BLaER1 (cell line): ENCODE measurements at regions not wholly inside any gene's neighbourhood (a gene's known extent, or its start where the extent isn't known, plus 50 kb on each side); places are given as distances from the start of the nearest gene placed in this dataset.

ENCODE experiments used
- H3K27ac ChIP-seq: shearing (Covaris generic); formaldehyde crosslinking; 2 replicates; pipeline ENCODE4 v1.8.1; 2022
- H3K27me3 ChIP-seq: shearing (Covaris generic); formaldehyde crosslinking; 2 replicates; pipeline ENCODE4 v1.8.1; 2022
- H3K36me3 ChIP-seq: shearing (Covaris generic); formaldehyde crosslinking; 2 replicates; pipeline ENCODE4 v1.8.1; 2022
- H3K4me1 ChIP-seq: shearing (Covaris generic); formaldehyde crosslinking; 2 replicates; pipeline ENCODE4 v1.8.1; 2022
- H3K4me2 ChIP-seq: shearing (Covaris generic); formaldehyde crosslinking; 2 replicates; pipeline ENCODE4 v1.8.1; 2022
- H3K4me3 ChIP-seq: shearing (Covaris generic); formaldehyde crosslinking; 2 replicates; pipeline ENCODE4 v1.8.1; 2022
- H3K9ac ChIP-seq: shearing (Covaris generic); formaldehyde crosslinking; 2 replicates; pipeline ENCODE4 v1.8.1; 2022
- H3K9me3 ChIP-seq: shearing (Covaris generic); formaldehyde crosslinking; 2 replicates; pipeline ENCODE4 v1.8.1; 2022
- H4K20me1 ChIP-seq: shearing (Covaris generic); formaldehyde crosslinking; 2 replicates; pipeline ENCODE4 v1.8.1; 2022
- Cebpa-rat ChIP-seq: shearing (Covaris generic); IDR thresholded peaks from 2 replicates; pipeline ENCODE4 v1.8.1; 2022

GRCh38 chr1:228937851-228938536 is 202.7 kb downstream of the RHOU start:
- no peaks in the 10 kb centered on the region for H3K9me3 ChIP-seq
- no peak overlapping the region for H3K4me3 ChIP-seq
- peaks cover 37% of the 10 kb centered on the region for H3K4me1 ChIP-seq
- no peaks in the 10 kb centered on the region for H3K27me3 ChIP-seq
- H3K36me3 ChIP-seq = no peaks in the 10 kb centered on the region
- H4K20me1 ChIP-seq = no peaks in the 10 kb centered on the region
- TF ChIP-seq Cebpa-rat = no peak
- peak overlapping the region; percentile 83 for H3K4me2 ChIP-seq
- H3K27ac ChIP-seq = peak overlapping the region; percentile 47
- peak overlapping the region; percentile 43; the same call in 1 of the 2 replicates for H3K9ac ChIP-seq

- Histone ChIP-seq H3K27ac (peak overlapping the region; percentile 47), H3K4me2 (peak overlapping the region; percentile 83), H3K27me3 (no peaks in the 10 kb centered on the region), H3K9me3 (no peaks in the 10 kb centered on the region), H3K4me3 (no peak overlapping the region), H4K20me1 (no peaks in the 10 kb centered on the region), H3K36me3 (no peaks in the 10 kb centered on the region), H3K4me1 (peaks cover 37% of the 10 kb centered on the region), H3K9ac (peak overlapping the region; percentile 43; the same call in 1 of the 2 replicates)
- no peak for TF ChIP-seq Cebpa-rat
Measured at GRCh38 chr1:228938537-228938901, 203.2 kb downstream of the RHOU start.

GRCh38 chr1:228939001-228939691 is 203.9 kb downstream of the RHOU start:
- Histone ChIP-seq H3K4me1 (peaks cover 37% of the 10 kb centered on the region), H3K9ac (no peak overlapping the region), H3K36me3 (no peaks in the 10 kb centered on the region), H3K4me3 (no peak overlapping the region), H3K27me3 (no peaks in the 10 kb centered on the region), H4K20me1 (no peaks in the 10 kb centered on the region), H3K4me2 (peak overlapping the region; percentile 83), H3K27ac (peak overlapping the region; percentile 47), H3K9me3 (no peaks in the 10 kb centered on the region)
- TF ChIP-seq Cebpa-rat = no peak

- Histone ChIP-seq H3K4me1 (peaks cover 37% of the 10 kb centered on the region), H4K20me1 (no peaks in the 10 kb centered on the region), H3K27ac (no peak overlapping the region), H3K9me3 (no peaks in the 10 kb centered on the region), H3K9ac (no peak overlapping the region), H3K36me3 (no peaks in the 10 kb centered on the region), H3K27me3 (no peaks in the 10 kb centered on the region), H3K4me2 (no peak overlapping the region), H3K4me3 (no peak overlapping the region)
- TF ChIP-seq Cebpa-rat = no peak
Measured at GRCh38 chr1:228939881-228940392, 204.7 kb downstream of the RHOU start.

GRCh38 chr1:228940526-228940925 is 205.2 kb downstream of the RHOU start:
- Histone ChIP-seq H3K4me3 (no peak overlapping the region), H3K4me2 (no peak overlapping the region), H3K36me3 (no peaks in the 10 kb centered on the region), H3K27ac (no peak overlapping the region), H3K27me3 (no peaks in the 10 kb centered on the region), H3K4me1 (peaks cover 37% of the 10 kb centered on the region), H3K9me3 (no peaks in the 10 kb centered on the region), H4K20me1 (no peaks in the 10 kb centered on the region), H3K9ac (no peak overlapping the region)
- no peak for TF ChIP-seq Cebpa-rat

GRCh38 chr1:228940926-228941325 is 205.6 kb downstream of the RHOU start:
- no peaks in the 10 kb centered on the region for H3K36me3 ChIP-seq
- peaks cover 34% of the 10 kb centered on the region for H3K4me1 ChIP-seq
- no peak overlapping the region for H3K27ac ChIP-seq
- H3K9me3 ChIP-seq = no peaks in the 10 kb centered on the region
- H3K27me3 ChIP-seq = no peaks in the 10 kb centered on the region
- no peak overlapping the region for H3K4me2 ChIP-seq
- H4K20me1 ChIP-seq = no peaks in the 10 kb centered on the region
- H3K9ac ChIP-seq = no peak overlapping the region
- H3K4me3 ChIP-seq = no peak overlapping the region
- no peak for TF ChIP-seq Cebpa-rat

GRCh38 chr1:228941666-228942065 is 206.4 kb downstream of the RHOU start:
- Histone ChIP-seq H4K20me1 (no peaks in the 10 kb centered on the region), H3K27ac (no peak overlapping the region), H3K9me3 (no peaks in the 10 kb centered on the region), H3K4me2 (no peak overlapping the region), H3K9ac (no peak overlapping the region), H3K4me1 (peaks cover 27% of the 10 kb centered on the region), H3K36me3 (no peaks in the 10 kb centered on the region), H3K4me3 (no peak overlapping the region), H3K27me3 (no peaks in the 10 kb centered on the region)
- TF ChIP-seq Cebpa-rat = no peak

- Histone ChIP-seq H3K36me3 (no peaks in the 10 kb centered on the region), H3K9me3 (no peaks in the 10 kb centered on the region), H4K20me1 (no peaks in the 10 kb centered on the region), H3K4me2 (no peak overlapping the region), H3K4me3 (no peak overlapping the region), H3K27ac (no peak overlapping the region), H3K27me3 (no peaks in the 10 kb centered on the region), H3K9ac (no peak overlapping the region), H3K4me1 (peaks cover 9% of the 10 kb centered on the region)
- no peak for TF ChIP-seq Cebpa-rat
Measured at GRCh38 chr1:228943436-228943835, 208.2 kb downstream of the RHOU start.

- H3K27me3 ChIP-seq = no peaks in the 10 kb centered on the region
- no peaks in the 10 kb centered on the region for H3K36me3 ChIP-seq
- TF ChIP-seq Cebpa-rat = no peak
- no peaks in the 10 kb centered on the region for H4K20me1 ChIP-seq
- H3K4me3 ChIP-seq = no peak overlapping the region
- H3K9ac ChIP-seq = no peak overlapping the region
- no peak overlapping the region for H3K27ac ChIP-seq
- peaks cover under 1% of the 10 kb centered on the region; the same call in 1 of the 2 replicates for H3K4me1 ChIP-seq
- no peak overlapping the region for H3K4me2 ChIP-seq
- no peaks in the 10 kb centered on the region for H3K9me3 ChIP-seq
Measured at GRCh38 chr1:228944296-228944695, 209.0 kb downstream of the RHOU start.

GRCh38 chr1:228944935-228945371 is 209.7 kb downstream of the RHOU start:
- no peak overlapping the region for H3K4me3 ChIP-seq
- H3K9ac ChIP-seq = no peak overlapping the region
- no peaks in the 10 kb centered on the region for H3K4me1 ChIP-seq
- H4K20me1 ChIP-seq = no peaks in the 10 kb centered on the region
- H3K36me3 ChIP-seq = no peaks in the 10 kb centered on the region
- no peak overlapping the region for H3K27ac ChIP-seq
- no peaks in the 10 kb centered on the region for H3K9me3 ChIP-seq
- no peak overlapping the region for H3K4me2 ChIP-seq
- no peaks in the 10 kb centered on the region for H3K27me3 ChIP-seq
- no peak for TF ChIP-seq Cebpa-rat
